Upper lobe of left lung (tissue), 4 donors: ENCODE measurements at regions not wholly inside any gene's neighbourhood (a gene's known extent, or its start where the extent isn't known, plus 50 kb on each side); places are given as distances from the start of the nearest gene placed in this dataset.

ENCODE experiments used
- CTCF ChIP-seq, 6 experiments: fragments of 450-650 bp in 4 of 6; fragments of 200-600 bp in 2 of 6; sonication (generic) in 2 of 6; IDR thresholded peaks; one replicate each; pipeline ENCODE4 v1.5.1; 2016 to 2019; ENCODE audit warnings: antibody characterized with exemption in 6 of 6
- POLR2A ChIP-seq, 4 donors: fragments of 450-650 bp; IDR thresholded peaks; one replicate each; pipeline ENCODE4 v1.5.1; 2016 to 2017; ENCODE audit warnings: antibody characterized with exemption in 4 of 4, mild to moderate bottlenecking in 2 of 4
- POLR2AphosphoS5 ChIP-seq, 2 donors: sonication (generic); formaldehyde crosslinking; IDR thresholded peaks; one replicate each; pipeline ENCODE4 v1.5.1; 2017; ENCODE audit warnings: antibody characterized with exemption in 2 of 2

- TF ChIP-seq CTCF (IDR thresholded peaks at IDR 0.05) = no peak
- no peak for TF ChIP-seq POLR2AphosphoS5 (IDR thresholded peaks at IDR 0.05)
- TF ChIP-seq POLR2A (IDR thresholded peaks at IDR 0.05) = no peak
These were observed 109.3 kb upstream of the ANK3 start for GRCh38 chr10:60498985-60499384.
